ENCODE measurements at regions not wholly inside any gene's neighbourhood (a gene's known extent, or its start where the extent isn't known, plus 50 kb on each side); places are given as distances from the start of the nearest gene placed in this dataset.
"Not testable (repeated sequence)": the region's sequence is repeated elsewhere in the genome, so short reads cannot be mapped to it uniquely, and the experiment has no call there.

- intact Hi-C loops (cut with micrococcal nuclease): no loop called here
Measured at GRCh38 chr9:31958572-31958971, 425.9 kb upstream of the ACO1 start.

- intact Hi-C loops (cut with micrococcal nuclease): no loop called here
Measured at GRCh38 chr9:31969552-31969951, 414.9 kb upstream of the ACO1 start.

- intact Hi-C loops (cut with micrococcal nuclease): no loop called here
Measured at GRCh38 chr9:31983895-31984294, 400.5 kb upstream of the ACO1 start.

- intact Hi-C loops (cut with micrococcal nuclease): no loop called here
Measured at GRCh38 chr9:31996331-31996730, 388.1 kb upstream of the ACO1 start.

- intact Hi-C loops (cut with micrococcal nuclease): loop anchor here (1.0 kb wide), 1 partner anchor 12 kb away; no protein-coding TSS in a partner anchor
Measured at GRCh38 chr9:32004431-32005076, 379.9 kb upstream of the ACO1 start.

GRCh38 chr9:32010322-32010721, 374.1 kb upstream of the ACO1 start:
- intact Hi-C loops (cut with micrococcal nuclease): no loop called here

- intact Hi-C loops (cut with micrococcal nuclease): no loop called here
Measured at GRCh38 chr9:32011049-32011448, 373.4 kb upstream of the ACO1 start.

GRCh38 chr9:32015795-32016194, 368.6 kb upstream of the ACO1 start:
- intact Hi-C loops (cut with micrococcal nuclease): no loop called here

- intact Hi-C loops (cut with micrococcal nuclease): no loop called here
Measured at GRCh38 chr9:32045513-32045912, 338.9 kb upstream of the ACO1 start.

DNA sequence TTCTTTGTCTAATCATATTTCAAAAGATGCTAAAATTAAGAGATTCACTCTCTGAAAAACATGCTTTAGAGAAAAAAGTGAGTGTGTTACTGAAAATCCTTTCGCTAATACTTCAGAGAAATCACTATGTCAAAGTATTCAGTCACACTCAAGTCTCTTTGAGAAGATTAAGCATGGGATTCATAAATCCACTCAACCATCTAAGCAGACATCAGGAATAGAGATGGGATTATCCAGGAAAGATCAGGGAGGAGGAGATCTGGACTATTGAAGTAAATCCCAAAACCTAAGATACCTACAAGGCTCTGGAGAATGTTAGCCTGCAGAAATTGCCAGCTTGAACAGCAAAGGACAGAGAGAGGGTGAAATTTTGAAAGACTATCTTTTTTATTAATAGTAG, 317.2 kb upstream of the ACO1 start:
- intact Hi-C loops (cut with micrococcal nuclease): no loop called here

GRCh38 chr9:32069169-32069813, 315.2 kb upstream of the ACO1 start:
- intact Hi-C loops (cut with micrococcal nuclease): no loop called here

DNA sequence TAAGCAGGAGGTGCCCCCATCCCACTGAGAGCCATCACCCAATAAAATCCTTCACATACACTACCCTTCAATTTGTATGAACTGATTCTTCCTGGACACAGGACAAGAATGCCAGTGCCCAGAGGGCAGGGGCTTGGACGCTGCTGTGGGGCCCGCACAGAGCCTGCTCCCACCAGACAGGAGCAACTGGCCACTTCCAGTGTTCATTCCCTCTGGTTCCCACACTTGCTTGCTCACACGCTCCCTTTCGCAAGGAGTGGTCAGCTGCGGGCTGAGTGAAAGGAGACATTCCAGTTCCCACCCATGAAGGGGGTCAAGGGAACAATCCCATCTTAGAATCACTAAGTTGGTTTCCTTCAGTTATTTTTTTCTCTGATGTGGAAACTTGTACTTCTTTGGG, 314.5 kb upstream of the ACO1 start:
- intact Hi-C loops (cut with micrococcal nuclease): no loop called here

- intact Hi-C loops (cut with micrococcal nuclease): no loop called here
Measured at GRCh38 chr9:32072570-32072969, 311.9 kb upstream of the ACO1 start.

- intact Hi-C loops (cut with micrococcal nuclease): no loop called here
Measured at GRCh38 chr9:32092031-32092430, 292.4 kb upstream of the ACO1 start.

DNA sequence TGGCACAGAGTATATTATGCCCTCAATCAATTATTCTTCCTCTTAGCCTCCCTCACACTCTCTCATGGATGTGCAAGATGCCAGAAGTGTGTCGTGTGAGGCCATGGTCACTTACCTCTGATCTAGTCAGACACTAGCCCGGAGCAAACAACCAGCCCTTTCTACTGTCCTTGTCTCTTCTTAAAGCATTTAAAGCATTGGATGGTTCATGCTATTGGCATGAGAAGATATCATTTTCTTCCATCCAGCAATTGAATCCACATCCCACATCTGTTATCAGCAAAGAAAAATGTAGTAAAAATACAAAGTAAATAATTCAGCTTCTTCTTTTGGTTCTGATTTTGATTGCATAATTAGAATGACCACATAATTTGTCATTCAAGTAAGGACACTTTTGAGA, 267.2 kb upstream of the ACO1 start:
- intact Hi-C loops (cut with micrococcal nuclease): no loop called here

- intact Hi-C loops (cut with micrococcal nuclease): no loop called here
Measured at GRCh38 chr9:32128546-32128945, 255.9 kb upstream of the ACO1 start.

DNA sequence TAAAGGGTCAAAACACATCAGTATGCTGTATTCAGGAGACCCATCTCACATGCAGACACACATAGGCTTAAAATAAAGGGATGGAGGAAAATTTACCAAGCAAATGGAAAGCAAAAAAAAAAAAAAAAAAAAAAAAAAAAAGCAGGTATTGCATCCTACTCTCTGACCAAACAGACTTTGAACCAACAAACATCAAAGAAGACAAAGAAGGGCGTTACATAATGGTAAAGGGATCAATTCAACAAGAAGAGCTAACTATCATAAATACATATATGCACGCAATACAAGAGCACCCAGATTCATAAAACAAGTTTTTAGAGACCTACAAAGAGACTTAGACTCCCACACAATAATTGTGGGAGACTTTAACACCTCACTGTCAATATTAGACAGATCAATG, 253.7 kb upstream of the ACO1 start:
- intact Hi-C loops (cut with micrococcal nuclease): not testable (repeated sequence)

- intact Hi-C loops (cut with micrococcal nuclease): no loop called here
Measured at GRCh38 chr9:32136700-32137339, 247.6 kb upstream of the ACO1 start.

- intact Hi-C loops (cut with micrococcal nuclease): no loop called here
Measured at GRCh38 chr9:32142074-32142473, 242.4 kb upstream of the ACO1 start.

GRCh38 chr9:32148553-32148952, 235.9 kb upstream of the ACO1 start:
- intact Hi-C loops (cut with micrococcal nuclease): not testable (repeated sequence)

DNA sequence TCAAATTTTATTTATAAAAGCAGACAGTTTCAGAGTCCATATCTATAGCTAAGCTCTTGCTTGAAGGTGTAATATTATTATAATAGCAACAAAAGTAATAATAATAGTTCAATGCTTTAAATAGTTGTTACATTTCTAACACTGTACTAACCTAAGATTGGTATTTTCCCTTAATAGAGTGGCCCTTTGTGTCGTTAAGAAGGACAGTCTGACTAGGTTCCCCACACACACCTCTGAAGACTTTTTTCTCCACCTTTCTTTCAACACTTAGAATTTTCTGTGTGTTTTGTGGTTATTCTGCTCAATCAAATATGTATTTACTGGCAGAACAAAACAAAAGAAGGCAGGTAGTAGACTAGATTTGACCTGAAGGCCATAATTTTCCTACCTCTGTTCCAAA, 223.2 kb upstream of the ACO1 start:
- intact Hi-C loops (cut with micrococcal nuclease): no loop called here

DNA sequence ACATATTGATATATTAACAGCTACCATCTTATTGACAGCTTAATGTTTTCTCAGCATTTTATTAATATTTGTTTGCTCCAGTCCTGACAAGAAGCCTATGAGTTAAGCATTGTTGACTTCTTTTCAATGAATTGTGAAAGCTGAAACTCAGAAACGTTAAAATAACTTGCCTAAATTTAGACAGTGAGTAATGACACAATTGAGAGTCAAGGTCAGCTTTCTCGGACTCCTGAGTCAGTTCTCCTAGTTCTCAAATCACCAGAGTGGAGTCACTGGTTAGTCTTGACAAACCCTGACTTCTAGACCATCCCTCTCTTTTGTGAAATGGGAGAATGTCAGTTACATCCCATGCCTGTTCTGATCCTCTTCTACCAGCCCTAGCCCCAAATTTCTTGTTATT, 222.7 kb upstream of the ACO1 start:
- intact Hi-C loops (cut with micrococcal nuclease): no loop called here

DNA sequence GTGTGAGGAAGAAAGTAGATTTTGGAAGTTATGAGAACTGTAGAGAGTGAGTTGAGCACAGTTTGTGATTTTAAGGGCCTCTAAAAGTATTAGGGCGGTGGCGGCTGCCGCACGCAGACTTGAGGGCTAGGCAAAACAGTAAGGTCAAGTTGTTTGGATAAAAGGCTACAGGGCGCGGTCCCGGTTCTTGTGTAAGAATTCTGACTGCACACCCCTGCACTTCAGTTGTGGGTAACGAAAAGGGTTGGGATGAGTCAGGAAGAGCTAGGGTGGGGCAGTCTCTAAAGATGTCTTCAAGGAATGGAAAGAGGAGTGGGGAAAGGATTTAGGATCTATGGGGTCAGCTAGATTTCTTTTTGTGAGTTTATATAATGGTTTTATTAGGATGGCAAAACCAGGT, 218.1 kb upstream of the ACO1 start:
- intact Hi-C loops (cut with micrococcal nuclease): not testable (repeated sequence)
